ENCODE measurements at regions not wholly inside any gene's neighbourhood (a gene's known extent, or its start where the extent isn't known, plus 50 kb on each side); places are given as distances from the start of the nearest gene placed in this dataset.

- TF ChIP-seq CTCF (IDR thresholded peaks at IDR 0.05) (no peak), POLR2A (IDR thresholded peaks at IDR 0.05) (no peak)
These were observed 506.9 kb downstream of the SATB2 start for GRCh38 chr2:198950803-198951202.

All from thyroid gland (tissue), 4 donors.